ENCODE measurements at regions not wholly inside any gene's neighbourhood (a gene's known extent, or its start where the extent isn't known, plus 50 kb on each side); places are given as distances from the start of the nearest gene placed in this dataset.
"Not testable (repeated sequence)": the region's sequence is repeated elsewhere in the genome, so short reads cannot be mapped to it uniquely, and the experiment has no call there.

DNA sequence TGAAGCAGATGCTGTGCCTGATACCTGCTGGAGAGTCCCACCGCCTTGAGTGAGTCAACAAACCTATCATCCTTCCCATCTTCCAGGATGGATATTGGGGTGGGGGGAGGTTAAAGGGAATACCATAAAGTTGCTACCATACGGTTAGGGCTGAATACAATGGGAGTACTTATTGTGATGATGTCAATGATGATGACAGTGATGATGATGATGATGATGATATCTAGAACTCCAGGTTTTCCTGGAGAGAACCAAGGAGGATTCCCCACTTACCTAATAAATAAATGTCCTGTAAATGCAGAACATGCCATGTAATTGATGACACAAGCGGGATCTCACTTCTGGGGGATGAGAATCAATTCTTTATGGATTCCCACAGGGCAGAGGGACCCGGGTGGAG lies 370.9 kb downstream of the BCL2L11 start:
- TF ChIP-seq, protein P1, sequence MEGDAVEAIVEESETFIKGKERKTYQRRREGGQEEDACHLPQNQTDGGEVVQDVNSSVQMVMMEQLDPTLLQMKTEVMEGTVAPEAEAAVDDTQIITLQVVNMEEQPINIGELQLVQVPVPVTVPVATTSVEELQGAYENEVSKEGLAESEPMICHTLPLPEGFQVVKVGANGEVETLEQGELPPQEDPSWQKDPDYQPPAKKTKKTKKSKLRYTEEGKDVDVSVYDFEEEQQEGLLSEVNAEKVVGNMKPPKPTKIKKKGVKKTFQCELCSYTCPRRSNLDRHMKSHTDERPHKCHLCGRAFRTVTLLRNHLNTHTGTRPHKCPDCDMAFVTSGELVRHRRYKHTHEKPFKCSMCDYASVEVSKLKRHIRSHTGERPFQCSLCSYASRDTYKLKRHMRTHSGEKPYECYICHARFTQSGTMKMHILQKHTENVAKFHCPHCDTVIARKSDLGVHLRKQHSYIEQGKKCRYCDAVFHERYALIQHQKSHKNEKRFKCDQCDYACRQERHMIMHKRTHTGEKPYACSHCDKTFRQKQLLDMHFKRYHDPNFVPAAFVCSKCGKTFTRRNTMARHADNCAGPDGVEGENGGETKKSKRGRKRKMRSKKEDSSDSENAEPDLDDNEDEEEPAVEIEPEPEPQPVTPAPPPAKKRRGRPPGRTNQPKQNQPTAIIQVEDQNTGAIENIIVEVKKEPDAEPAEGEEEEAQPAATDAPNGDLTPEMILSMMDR (IDR thresholded peaks at IDR 0.05; ENCODE audit: insufficient read depth, low read length), result not testable (repeated sequence)
- not testable (repeated sequence) for TF ChIP-seq POLR2AphosphoS5 (IDR thresholded peaks at IDR 0.05; ENCODE audit: low read depth)
